ENCODE measurements at regions not wholly inside any gene's neighbourhood (a gene's known extent, or its start where the extent isn't known, plus 50 kb on each side); places are given as distances from the start of the nearest gene placed in this dataset.
"Not testable (repeated sequence)": the region's sequence is repeated elsewhere in the genome, so short reads cannot be mapped to it uniquely, and the experiment has no call there.

GRCh38 chrX:13955975-13956374 is 73.7 kb downstream of the GEMIN8 start:
- Histone ChIP-seq H3K27ac (no peak overlapping the region), H3K9me3 (no peaks in the 10 kb centered on the region), H3K36me3 (no peaks in the 10 kb centered on the region), H3K4me3 (no peak overlapping the region), H3K4me1 (no peaks in the 10 kb centered on the region), H3K27me3 (no peaks in the 10 kb centered on the region)
- TF ChIP-seq POLR2AphosphoS5 (IDR thresholded peaks at IDR 0.05; ENCODE audit: insufficient read depth in 1 of 2, low read depth in 1 of 2) (no peak), CTCF (IDR thresholded peaks at IDR 0.05) (no peak), POLR2A (IDR thresholded peaks at IDR 0.05) (no peak)
- DNase-seq (ENCODE audit: extremely low spot score in 2 of 2): no peak
- intact Hi-C loops (cut with DNase I): no loop called here

- H3K4me3 ChIP-seq: no peak overlapping the region
- no peaks in the 10 kb centered on the region for H3K27me3 ChIP-seq
- no peak for TF ChIP-seq CTCF (IDR thresholded peaks at IDR 0.05)
- no peak for TF ChIP-seq POLR2AphosphoS5 (IDR thresholded peaks at IDR 0.05; ENCODE audit: insufficient read depth in 1 of 2, low read depth in 1 of 2)
- TF ChIP-seq POLR2A (IDR thresholded peaks at IDR 0.05): no peak
- intact Hi-C loops (cut with DNase I): no loop called here
- no peak overlapping the region for H3K27ac ChIP-seq
- no peaks in the 10 kb centered on the region for H3K36me3 ChIP-seq
- H3K9me3 ChIP-seq: no peaks in the 10 kb centered on the region
- no peak for DNase-seq (ENCODE audit: extremely low spot score in 2 of 2)
- H3K4me1 ChIP-seq: no peaks in the 10 kb centered on the region
Measured at GRCh38 chrX:13955095-13955647, 74.5 kb downstream of the GEMIN8 start.

- no peaks in the 10 kb centered on the region for H3K9me3 ChIP-seq
- H3K36me3 ChIP-seq: no peaks in the 10 kb centered on the region
- no peak for DNase-seq (ENCODE audit: extremely low spot score in 2 of 2)
- H3K27ac ChIP-seq: no peak overlapping the region
- H3K4me3 ChIP-seq: no peak overlapping the region
- TF ChIP-seq POLR2A (IDR thresholded peaks at IDR 0.05) (no peak), POLR2AphosphoS5 (IDR thresholded peaks at IDR 0.05; ENCODE audit: insufficient read depth in 1 of 2, low read depth in 1 of 2) (no peak), CTCF (IDR thresholded peaks at IDR 0.05) (no peak)
- intact Hi-C loops (cut with DNase I): no loop called here
- H3K27me3 ChIP-seq: no peaks in the 10 kb centered on the region
- H3K4me1 ChIP-seq: no peaks in the 10 kb centered on the region
Measured at GRCh38 chrX:13952581-13952980, 77.1 kb downstream of the GEMIN8 start.

GRCh38 chrX:13946223-13946622 is 83.5 kb downstream of the GEMIN8 start:
- H3K36me3 ChIP-seq; H3K27me3 ChIP-seq; H3K4me1 ChIP-seq; DNase-seq (ENCODE audit: extremely low spot score in 2 of 2); H3K4me3 ChIP-seq; H3K9me3 ChIP-seq; H3K27ac ChIP-seq: not testable (repeated sequence)
- intact Hi-C loops (cut with DNase I): loop anchor here (5.0 kb wide), 1 partner anchor 1406 kb away; no protein-coding TSS in a partner anchor

GRCh38 chrX:13945787-13946186 is 83.9 kb downstream of the GEMIN8 start:
- not testable (repeated sequence) for H3K36me3 ChIP-seq; H3K9me3 ChIP-seq; H3K4me3 ChIP-seq; H3K4me1 ChIP-seq; H3K27me3 ChIP-seq; DNase-seq (ENCODE audit: extremely low spot score in 2 of 2); H3K27ac ChIP-seq
- intact Hi-C loops (cut with DNase I): loop anchor here (5.0 kb wide), 1 partner anchor 1407 kb away; no protein-coding TSS in a partner anchor

GRCh38 chrX:13940671-13941070 is 89.0 kb downstream of the GEMIN8 start:
- Histone ChIP-seq H3K27me3 (no peaks in the 10 kb centered on the region), H3K4me1 (peaks cover 4% of the 10 kb centered on the region), H3K9me3 (no peaks in the 10 kb centered on the region), H3K4me3 (no peak overlapping the region), H3K36me3 (no peaks in the 10 kb centered on the region), H3K27ac (no peak overlapping the region)
- TF ChIP-seq CTCF (IDR thresholded peaks at IDR 0.05): no peak
- TF ChIP-seq POLR2AphosphoS5 (IDR thresholded peaks at IDR 0.05; ENCODE audit: insufficient read depth in 1 of 2, low read depth in 1 of 2): no peak
- TF ChIP-seq POLR2A (IDR thresholded peaks at IDR 0.05): no peak
- intact Hi-C loops (cut with DNase I): no loop called here
- no peak for DNase-seq (ENCODE audit: extremely low spot score in 2 of 2)

Data from vagina (tissue), 2 donors.